ENCODE measurements at regions not wholly inside any gene's neighbourhood (a gene's known extent, or its start where the extent isn't known, plus 50 kb on each side); places are given as distances from the start of the nearest gene placed in this dataset.

- TF ChIP-seq, protein P1, sequence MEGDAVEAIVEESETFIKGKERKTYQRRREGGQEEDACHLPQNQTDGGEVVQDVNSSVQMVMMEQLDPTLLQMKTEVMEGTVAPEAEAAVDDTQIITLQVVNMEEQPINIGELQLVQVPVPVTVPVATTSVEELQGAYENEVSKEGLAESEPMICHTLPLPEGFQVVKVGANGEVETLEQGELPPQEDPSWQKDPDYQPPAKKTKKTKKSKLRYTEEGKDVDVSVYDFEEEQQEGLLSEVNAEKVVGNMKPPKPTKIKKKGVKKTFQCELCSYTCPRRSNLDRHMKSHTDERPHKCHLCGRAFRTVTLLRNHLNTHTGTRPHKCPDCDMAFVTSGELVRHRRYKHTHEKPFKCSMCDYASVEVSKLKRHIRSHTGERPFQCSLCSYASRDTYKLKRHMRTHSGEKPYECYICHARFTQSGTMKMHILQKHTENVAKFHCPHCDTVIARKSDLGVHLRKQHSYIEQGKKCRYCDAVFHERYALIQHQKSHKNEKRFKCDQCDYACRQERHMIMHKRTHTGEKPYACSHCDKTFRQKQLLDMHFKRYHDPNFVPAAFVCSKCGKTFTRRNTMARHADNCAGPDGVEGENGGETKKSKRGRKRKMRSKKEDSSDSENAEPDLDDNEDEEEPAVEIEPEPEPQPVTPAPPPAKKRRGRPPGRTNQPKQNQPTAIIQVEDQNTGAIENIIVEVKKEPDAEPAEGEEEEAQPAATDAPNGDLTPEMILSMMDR (IDR thresholded peaks at IDR 0.05), result no peak
- TF ChIP-seq EZH2 (IDR thresholded peaks at IDR 0.05) (no peak), EZH2phosphoT487 (IDR thresholded peaks at IDR 0.05) (no peak)
Observed at GRCh38 chr5:20367178-20367577, 379.2 kb upstream of the CDH18 start.
